Hematopoietic multipotent progenitor cell treated with erythropoietin and hydrocortisone succinate and interleukin-3 and kit ligand, for 6 days (in vitro differentiated cells): ENCODE measurements at regions not wholly inside any gene's neighbourhood (a gene's known extent, or its start where the extent isn't known, plus 50 kb on each side); places are given as distances from the start of the nearest gene placed in this dataset.
"Not testable (repeated sequence)": the region's sequence is repeated elsewhere in the genome, so short reads cannot be mapped to it uniquely, and the experiment has no call there.

Experiments
- DNase-seq: peaks from one replicate; pipeline ENCODE4 v3.0.0-alpha.2; 2015

- no peak for DNase-seq
Measured at GRCh38 chr2:180692322-180692721, 288.1 kb upstream of the UBE2E3 start.

- not testable (repeated sequence) for DNase-seq
Measured at GRCh38 chr2:180691855-180692223, 288.6 kb upstream of the UBE2E3 start.

- DNase-seq = not testable (repeated sequence)
Measured at GRCh38 chr2:180691186-180691854, 289.1 kb upstream of the UBE2E3 start.

GRCh38 chr2:180690611-180691010 lies 289.8 kb upstream of the UBE2E3 start:
- no peak for DNase-seq

- DNase-seq = no peak
Measured at GRCh38 chr2:180682871-180683270, 297.5 kb upstream of the UBE2E3 start.

- no peak for DNase-seq
Measured at GRCh38 chr2:180679693-180680092, 300.7 kb upstream of the UBE2E3 start.

- no peak for DNase-seq
Measured at GRCh38 chr2:180678625-180678972, 301.8 kb upstream of the UBE2E3 start.

- no peak for DNase-seq
Measured at GRCh38 chr2:180677930-180678624, 302.3 kb upstream of the UBE2E3 start.

- DNase-seq = no peak
Measured at GRCh38 chr2:180677200-180677599, 303.2 kb upstream of the UBE2E3 start.

GRCh38 chr2:180676520-180677025 lies 303.8 kb upstream of the UBE2E3 start:
- DNase-seq = no peak

- no peak for DNase-seq
Measured at GRCh38 chr2:180675170-180675569, 305.2 kb upstream of the UBE2E3 start.

- DNase-seq = no peak
Measured at GRCh38 chr2:180672377-180672776, 308.0 kb upstream of the UBE2E3 start.

- DNase-seq = no peak
Measured at GRCh38 chr2:180670302-180671003, 310.0 kb upstream of the UBE2E3 start.

GRCh38 chr2:180669016-180669415 lies 311.4 kb upstream of the UBE2E3 start:
- DNase-seq = no peak

- no peak for DNase-seq
Measured at GRCh38 chr2:180664507-180664906, 315.9 kb upstream of the UBE2E3 start.

- DNase-seq = no peak
Measured at GRCh38 chr2:180662941-180663471, 317.4 kb upstream of the UBE2E3 start.

- no peak for DNase-seq
Measured at GRCh38 chr2:180662521-180662920, 317.9 kb upstream of the UBE2E3 start.

- no peak for DNase-seq
Measured at GRCh38 chr2:180661686-180662030, 318.7 kb upstream of the UBE2E3 start.

GRCh38 chr2:180660881-180661685 lies 319.3 kb upstream of the UBE2E3 start:
- no peak for DNase-seq

GRCh38 chr2:180660207-180660606 lies 320.2 kb upstream of the UBE2E3 start:
- DNase-seq = no peak

- no peak for DNase-seq
Measured at GRCh38 chr2:180657054-180657453, 323.4 kb upstream of the UBE2E3 start.

GRCh38 chr2:180656455-180656847 lies 324.0 kb upstream of the UBE2E3 start:
- no peak for DNase-seq
